PFSK-1 (cell line): ENCODE measurements at regions not wholly inside any gene's neighbourhood (a gene's known extent, or its start where the extent isn't known, plus 50 kb on each side); places are given as distances from the start of the nearest gene placed in this dataset.

Source experiments
- FOXP2 ChIP-seq: optimal IDR thresholded peaks from 2 replicates; pipeline ENCODE3; 2011; ENCODE audit warnings: borderline replicate concordance, control low read depth, inconsistent platforms; ENCODE audit not compliant: insufficient read depth; ENCODE audit errors: extremely low read length, extremely low read depth
- POLR2AphosphoS5 ChIP-seq: IDR thresholded peaks from 2 replicates; pipeline ENCODE4 v1.6.1; 2012; ENCODE audit warnings: low read depth, mild to moderate bottlenecking, control low read depth, low read length, moderate library complexity
- REST ChIP-seq, 2 experiments: IDR thresholded peaks; 2 replicates each; pipeline versions ENCODE4 v1.6.1 to v1.8.0; 2011 to 2012; ENCODE audit warnings: low read depth in 2 of 2, low read length in 2 of 2, control low read depth in 1 of 2, inconsistent platforms in 1 of 2, mild to moderate bottlenecking in 1 of 2, moderate library complexity in 1 of 2; ENCODE audit not compliant: insufficient read depth in 1 of 2
- SIN3A ChIP-seq: IDR thresholded peaks from 2 replicates; pipeline ENCODE4 v1.6.1; 2012; ENCODE audit warnings: mild to moderate bottlenecking, low read length, moderate library complexity, borderline replicate concordance; ENCODE audit not compliant: insufficient read depth
- TAF1 ChIP-seq: IDR thresholded peaks from 2 replicates; pipeline ENCODE4 v1.6.1; 2012; ENCODE audit warnings: low read length, control low read depth, borderline replicate concordance; ENCODE audit not compliant: insufficient read depth

DNA sequence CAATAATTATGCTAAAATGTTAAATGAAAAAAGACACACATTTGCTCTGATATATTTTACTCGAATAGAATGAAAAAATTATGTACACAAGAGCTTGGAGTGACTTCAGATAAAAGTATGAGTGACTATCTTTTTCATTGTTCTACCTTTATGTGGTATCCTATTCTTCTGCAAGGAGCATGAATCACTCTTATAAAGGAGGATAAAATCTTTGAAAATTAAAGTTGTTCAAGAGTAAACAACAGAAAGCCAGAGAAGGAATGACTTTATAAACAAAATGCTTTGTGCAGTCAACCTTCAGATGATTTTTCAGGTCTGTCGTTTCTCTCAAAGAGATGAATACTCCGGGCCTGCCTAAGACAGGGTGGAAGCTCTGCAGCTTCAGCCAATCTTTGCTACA is 215.3 kb downstream of the FOXA2 start:
- TF ChIP-seq SIN3A: no peak
- no peak for TF ChIP-seq FOXP2
- TF ChIP-seq POLR2AphosphoS5: no peak
- TF ChIP-seq TAF1: no peak
- no peak for TF ChIP-seq REST (IDR thresholded peaks at IDR 0.05; ENCODE audit: insufficient read depth in 1 of 2, low read depth in 2 of 2, low read length in 2 of 2)

GRCh38 chr20:22368235-22368634 is 216.1 kb downstream of the FOXA2 start:
- TF ChIP-seq TAF1 (no peak), REST (IDR thresholded peaks at IDR 0.05; ENCODE audit: insufficient read depth in 1 of 2, low read depth in 2 of 2, low read length in 2 of 2) (no peak), POLR2AphosphoS5 (no peak), SIN3A (no peak), FOXP2 (no peak)

DNA sequence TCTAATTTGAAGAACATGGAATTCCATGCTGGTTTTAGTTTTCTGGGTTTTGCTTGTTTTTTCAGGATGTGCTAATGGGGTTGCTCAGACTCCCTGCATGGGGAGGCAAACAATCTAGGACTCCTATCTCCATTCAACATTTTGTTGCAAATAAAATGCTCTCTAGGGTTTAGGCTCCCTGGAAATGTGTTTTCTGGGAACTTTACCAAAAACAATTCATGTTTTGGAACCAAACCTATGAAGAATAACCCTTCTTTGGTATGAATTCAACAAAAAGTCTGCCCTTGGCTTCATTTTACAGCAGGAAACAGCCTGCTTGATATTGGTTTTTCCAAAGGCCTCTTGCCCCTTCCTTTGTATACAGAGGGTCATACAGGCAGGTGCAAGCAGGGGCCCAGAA is 217.7 kb downstream of the FOXA2 start:
- TF ChIP-seq REST (IDR thresholded peaks at IDR 0.05; ENCODE audit: insufficient read depth in 1 of 2, low read depth in 2 of 2, low read length in 2 of 2) (no peak), SIN3A (no peak)

DNA sequence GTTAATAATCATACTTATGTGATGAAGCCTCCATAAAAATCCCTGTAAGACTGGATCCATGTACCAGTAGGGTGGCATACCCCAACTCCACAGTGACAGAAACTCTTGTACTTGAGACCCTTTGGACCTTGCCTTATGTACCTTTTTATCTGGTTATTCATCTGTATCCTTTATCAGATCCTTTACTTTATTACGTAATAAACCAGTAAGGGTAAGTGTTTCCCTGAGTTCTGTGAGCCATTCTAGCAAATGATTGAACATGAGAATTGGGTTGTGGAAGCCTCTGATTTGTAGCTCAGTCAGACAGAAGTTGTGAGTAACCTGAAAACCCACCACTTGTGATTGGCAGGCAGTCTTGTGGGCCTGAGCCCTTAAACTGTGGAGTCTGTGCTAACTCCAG is 229.7 kb downstream of the FOXA2 start:
- TF ChIP-seq REST (IDR thresholded peaks at IDR 0.05; ENCODE audit: insufficient read depth in 1 of 2, low read depth in 2 of 2, low read length in 2 of 2): no peak
- no peak for TF ChIP-seq TAF1
- no peak for TF ChIP-seq SIN3A
- no peak for TF ChIP-seq POLR2AphosphoS5

- no peak for TF ChIP-seq SIN3A
These were observed 230.8 kb downstream of the FOXA2 start for GRCh38 chr20:22353586-22353985.

DNA sequence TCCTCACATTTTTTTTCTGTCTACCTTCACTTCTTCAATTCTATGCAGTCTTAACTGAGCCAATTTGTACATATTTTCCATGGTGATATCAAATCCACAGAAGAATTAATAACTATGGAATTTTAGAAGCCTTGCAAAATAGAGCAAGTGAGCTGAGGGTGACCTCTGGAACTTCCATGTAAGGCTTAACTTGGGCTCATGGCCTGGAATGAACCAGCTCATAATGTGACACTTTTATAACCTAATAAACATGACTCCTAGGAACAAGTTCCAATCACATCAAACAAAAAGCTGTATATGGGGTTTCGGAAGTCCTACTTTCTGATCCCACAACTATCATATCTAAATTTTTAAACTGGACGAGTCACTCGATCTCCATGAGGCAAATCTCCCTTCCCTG is 232.4 kb downstream of the FOXA2 start:
- no peak for TF ChIP-seq SIN3A
- no peak for TF ChIP-seq POLR2AphosphoS5
- TF ChIP-seq REST (IDR thresholded peaks at IDR 0.05; ENCODE audit: insufficient read depth in 1 of 2, low read depth in 2 of 2, low read length in 2 of 2): no peak
- no peak for TF ChIP-seq TAF1
- TF ChIP-seq FOXP2: no peak
